Adrenal gland (tissue), 9 donors: ENCODE measurements at regions not wholly inside any gene's neighbourhood (a gene's known extent, or its start where the extent isn't known, plus 50 kb on each side); places are given as distances from the start of the nearest gene placed in this dataset.

Experiments
- DNase-seq, 7 donors: peaks; one replicate each; pipeline ENCODE4 v3.0.0-alpha.2; 2019 to 2020
- H3K27ac ChIP-seq, 5 donors: fragments of 200-600 bp; sonication (generic) in 4 of 5; 1 replicate in 3 of 5; 2 replicates in 2 of 5; pipeline versions ENCODE4 v1.5.1 to v1.8.0; 2016 to 2020; ENCODE audit warnings: mild to moderate bottlenecking in 1 of 5
- H3K27me3 ChIP-seq: fragments of 200-600 bp; 2 replicates; pipeline ENCODE4 v1.8.0; 2021
- H3K36me3 ChIP-seq, 2 donors: fragments of 200-600 bp; replicated peaks in 1 of 2; 1 replicate in 1 of 2; 2 replicates in 1 of 2; pipeline versions ENCODE4 v1.5.1 to v1.8.0; 2018 to 2022
- H3K4me1 ChIP-seq, 2 donors: fragments of 200-600 bp; replicated peaks in 1 of 2; 1 replicate in 1 of 2; 2 replicates in 1 of 2; pipeline versions ENCODE4 v1.5.1 to v1.8.0; 2018 to 2021
- H3K4me3 ChIP-seq, 4 donors: fragments of 200-600 bp; sonication (generic) in 3 of 4; one replicate each; pipeline ENCODE4 v1.5.1; 2016 to 2018
- H3K9me3 ChIP-seq, 3 donors: fragments of 200-600 bp; sonication (generic) in 1 of 3; replicated peaks in 1 of 3; 1 replicate in 2 of 3; 2 replicates in 1 of 3; pipeline versions ENCODE4 v1.5.1 to v1.8.0; 2016 to 2021
- POLR2A ChIP-seq, 2 donors: fragments of 450-650 bp; IDR thresholded peaks; one replicate each; pipeline ENCODE4 v1.6.1; 2017; ENCODE audit warnings: antibody characterized with exemption in 2 of 2, mild to moderate bottlenecking in 2 of 2, moderate library complexity in 1 of 2
- WGBS, 4 donors: extraction: QIAGEN DNeasy Blood & Tissue Kit in 2 of 4; methylation state at CpG; one replicate each; pipeline versions ENCODE4 v1.1.5 to v1.1.7; 2013 to 2017; 5-methylcytosine and 5-hydroxymethylcytosine counted together
- intact Hi-C, 2 donors: fragments of 100-400 bp; cut with DNase I; formaldehyde crosslinking; loops; one replicate each; pipeline versions ENCODE4 v1.14.1 to v1.15.0; 2022 to 2023
- TF ChIP-seq, protein P1 (sequence below), 6 experiments: fragments of 450-650 bp in 4 of 6; fragments of 200-600 bp in 2 of 6; sonication (generic) in 1 of 6; IDR thresholded peaks; 1 replicate in 5 of 6; 2 replicates in 1 of 6; pipeline versions ENCODE4 v1.5.1 to v1.8.0; 2016 to 2021; ENCODE audit warnings: antibody characterized with exemption in 6 of 6, mild to moderate bottlenecking in 2 of 6, moderate library complexity in 1 of 6
- donor health status: healthy with polysubstance abuse.
- donor health status: Bipolar disorder and iron deficiency.
- donor health status: DM: yes; HTN: yes; CAD: no.
- donor health status: DM: no; HTN: no; CAD: no.
- donor health status: DM: no; HTN: no; CAD: no.

DNA sequence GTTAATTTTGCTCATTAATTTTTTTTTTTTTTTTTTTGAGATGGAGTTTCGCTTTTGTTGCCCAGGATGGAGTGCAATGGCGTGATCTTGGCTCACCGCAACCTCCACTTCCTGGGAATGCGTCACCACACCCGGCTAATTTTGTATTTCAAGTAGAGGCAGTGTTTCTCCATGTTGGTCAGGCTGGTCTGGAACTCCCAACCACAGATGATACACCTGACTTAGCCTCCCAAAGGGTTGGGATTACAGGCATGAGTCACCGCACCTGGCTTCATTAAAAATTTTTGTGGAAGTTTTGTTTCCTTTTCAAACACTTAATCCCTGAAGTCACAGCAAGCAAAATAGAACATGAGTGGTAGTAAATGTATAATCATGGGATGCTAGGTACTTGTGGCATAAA is 857.2 kb upstream of the PHF14 start:
- WGBS, 4 donors = 94 to 98% (median 95%) methylated on average over 6 of the region's 6 CpGs
- Histone ChIP-seq H3K27me3 (no peaks in the 10 kb centered on the region), H3K4me3 (no peak overlapping the region), H3K27ac (no peak overlapping the region), H3K36me3 (no peaks in the 10 kb centered on the region), H3K4me1 (peaks cover 0 to under 1% of the 10 kb centered on the region in 2 donors), H3K9me3 (no peaks in the 10 kb centered on the region)
- TF ChIP-seq, protein P1, sequence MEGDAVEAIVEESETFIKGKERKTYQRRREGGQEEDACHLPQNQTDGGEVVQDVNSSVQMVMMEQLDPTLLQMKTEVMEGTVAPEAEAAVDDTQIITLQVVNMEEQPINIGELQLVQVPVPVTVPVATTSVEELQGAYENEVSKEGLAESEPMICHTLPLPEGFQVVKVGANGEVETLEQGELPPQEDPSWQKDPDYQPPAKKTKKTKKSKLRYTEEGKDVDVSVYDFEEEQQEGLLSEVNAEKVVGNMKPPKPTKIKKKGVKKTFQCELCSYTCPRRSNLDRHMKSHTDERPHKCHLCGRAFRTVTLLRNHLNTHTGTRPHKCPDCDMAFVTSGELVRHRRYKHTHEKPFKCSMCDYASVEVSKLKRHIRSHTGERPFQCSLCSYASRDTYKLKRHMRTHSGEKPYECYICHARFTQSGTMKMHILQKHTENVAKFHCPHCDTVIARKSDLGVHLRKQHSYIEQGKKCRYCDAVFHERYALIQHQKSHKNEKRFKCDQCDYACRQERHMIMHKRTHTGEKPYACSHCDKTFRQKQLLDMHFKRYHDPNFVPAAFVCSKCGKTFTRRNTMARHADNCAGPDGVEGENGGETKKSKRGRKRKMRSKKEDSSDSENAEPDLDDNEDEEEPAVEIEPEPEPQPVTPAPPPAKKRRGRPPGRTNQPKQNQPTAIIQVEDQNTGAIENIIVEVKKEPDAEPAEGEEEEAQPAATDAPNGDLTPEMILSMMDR (IDR thresholded peaks at IDR 0.05) = no peak
- TF ChIP-seq POLR2A (IDR thresholded peaks at IDR 0.05) = no peak
- intact Hi-C loops = no loop called here
- DNase-seq = no peak

DNA sequence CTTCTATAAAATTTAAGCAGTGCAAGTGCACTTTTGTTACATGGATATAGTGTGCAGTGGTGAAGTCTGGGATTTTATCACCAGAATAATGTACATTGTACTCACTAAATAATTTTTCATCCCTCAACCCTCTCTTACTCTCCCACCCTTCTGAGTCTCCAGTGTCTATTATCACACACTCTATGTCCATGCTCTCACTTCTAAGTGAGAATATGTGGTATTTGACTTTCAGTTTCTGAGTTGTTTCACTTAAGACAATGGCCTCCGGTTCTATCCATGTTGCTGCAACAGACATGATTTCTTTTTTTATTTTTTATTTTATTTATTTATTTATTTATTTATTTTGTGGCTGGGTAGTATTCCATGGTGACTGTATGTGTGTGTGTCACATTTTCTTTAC is 855.9 kb upstream of the PHF14 start:
- no peak for TF ChIP-seq POLR2A (IDR thresholded peaks at IDR 0.05)
- TF ChIP-seq, protein P1 (IDR thresholded peaks at IDR 0.05) = no peak
- intact Hi-C loops = no loop called here
- Histone ChIP-seq H3K27ac (no peak overlapping the region), H3K4me3 (no peak overlapping the region), H3K4me1 (peaks cover 0 to 11% of the 10 kb centered on the region in 2 donors), H3K36me3 (no peaks in the 10 kb centered on the region), H3K27me3 (no peaks in the 10 kb centered on the region), H3K9me3 (no peaks in the 10 kb centered on the region)
- 91 to 97% (median 93%) methylated on average over 1 of the region's 1 CpG for WGBS, 4 donors
- DNase-seq = no peak

DNA sequence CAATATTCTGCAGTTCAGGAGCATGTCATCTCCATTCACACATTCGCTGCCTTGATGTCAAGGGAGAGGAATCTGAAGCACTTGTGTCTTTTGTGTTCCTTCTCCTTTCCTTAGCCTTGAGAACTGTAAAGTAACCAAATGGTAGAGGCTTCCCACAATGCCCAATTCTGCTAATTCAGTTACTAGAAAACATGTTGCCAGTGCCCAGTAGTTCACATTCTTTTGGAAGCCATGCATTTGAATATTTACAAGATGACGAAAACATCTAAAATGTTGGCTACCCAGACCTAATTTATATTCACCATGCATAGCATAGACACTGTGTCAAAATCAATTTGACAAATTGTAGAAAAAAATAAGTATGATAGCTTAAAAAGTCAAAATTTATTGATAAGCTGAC is 852.7 kb upstream of the PHF14 start:
- H3K4me3 ChIP-seq = no peak overlapping the region
- H3K9me3 ChIP-seq = no peaks in the 10 kb centered on the region
- 92 to 98% (median 94%) methylated on average over 2 of the region's 2 CpGs for WGBS, 4 donors
- H3K4me1 ChIP-seq = peaks cover 0 to 11% of the 10 kb centered on the region in 2 donors
- TF ChIP-seq, protein P1 (IDR thresholded peaks at IDR 0.05) = no peak
- no peak for TF ChIP-seq POLR2A (IDR thresholded peaks at IDR 0.05)
- H3K27me3 ChIP-seq = no peaks in the 10 kb centered on the region
- DNase-seq = no peak
- intact Hi-C loops = no loop called here
- H3K27ac ChIP-seq = no peak overlapping the region
- no peaks in the 10 kb centered on the region for H3K36me3 ChIP-seq

DNA sequence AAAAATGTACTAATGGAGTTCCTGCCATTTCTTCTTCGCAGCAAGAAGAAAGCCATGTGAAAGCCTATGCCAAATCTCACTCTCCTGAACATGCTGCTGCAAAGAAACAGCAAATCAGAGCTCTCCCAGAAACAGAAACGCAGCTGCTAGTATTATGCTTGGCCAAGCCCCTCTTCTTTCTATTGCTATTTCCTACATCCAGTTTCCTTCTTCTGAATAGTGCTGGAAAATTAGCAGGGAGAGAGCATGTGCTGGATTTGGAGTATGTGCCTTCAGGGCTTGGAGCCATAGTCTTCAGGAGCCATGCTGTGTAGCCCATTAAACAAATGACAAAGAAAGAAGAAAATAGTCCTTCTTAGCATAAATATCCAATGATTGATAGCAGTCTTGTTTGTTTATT is 852.0 kb upstream of the PHF14 start:
- Histone ChIP-seq H3K4me3 (no peak overlapping the region), H3K4me1 (peaks cover 0 to 11% of the 10 kb centered on the region in 2 donors), H3K36me3 (no peaks in the 10 kb centered on the region), H3K27ac (no peak overlapping the region), H3K9me3 (no peaks in the 10 kb centered on the region), H3K27me3 (no peaks in the 10 kb centered on the region)
- WGBS, 4 donors = 53 to 80% (median 62%) methylated on average over 2 of the region's 2 CpGs
- TF ChIP-seq, protein P1 (IDR thresholded peaks at IDR 0.05) = no peak
- no peak for TF ChIP-seq POLR2A (IDR thresholded peaks at IDR 0.05)
- intact Hi-C loops = no loop called here
- no peak for DNase-seq
